ENCODE measurements at regions not wholly inside any gene's neighbourhood (a gene's known extent, or its start where the extent isn't known, plus 50 kb on each side); places are given as distances from the start of the nearest gene placed in this dataset.

GRCh38 chr2:41068740-41069139 lies 616.9 kb upstream of the SLC8A1 start:
- DNase-seq (ENCODE audit: insufficient read length, low spot score), result no peak
- FAIRE-seq, result no peak
- no peak for TF ChIP-seq CTCF (IDR thresholded peaks at IDR 0.05; ENCODE audit: insufficient read depth, missing control alignments)

GRCh38 chr2:41078341-41078740 lies 626.5 kb upstream of the SLC8A1 start:
- FAIRE-seq, result no peak
- TF ChIP-seq CTCF (IDR thresholded peaks at IDR 0.05; ENCODE audit: insufficient read depth, missing control alignments), result no peak
- no peak for DNase-seq (ENCODE audit: insufficient read length, low spot score)

- FAIRE-seq (peak; percentile 78), DNase-seq (ENCODE audit: insufficient read length, low spot score) (no peak)
- TF ChIP-seq CTCF (IDR thresholded peaks at IDR 0.05; ENCODE audit: insufficient read depth, missing control alignments), result no peak
Observed at GRCh38 chr2:41079011-41079410, 627.1 kb upstream of the SLC8A1 start.

- FAIRE-seq (no peak), DNase-seq (ENCODE audit: insufficient read length, low spot score) (no peak)
- TF ChIP-seq CTCF (IDR thresholded peaks at IDR 0.05; ENCODE audit: insufficient read depth, missing control alignments), result no peak
Observed at GRCh38 chr2:41084321-41084720, 632.4 kb upstream of the SLC8A1 start.

GRCh38 chr2:41087946-41088345 lies 636.1 kb upstream of the SLC8A1 start:
- no peak for DNase-seq (ENCODE audit: insufficient read length, low spot score)
- FAIRE-seq, result no peak
- TF ChIP-seq CTCF (IDR thresholded peaks at IDR 0.05; ENCODE audit: insufficient read depth, missing control alignments), result no peak

GRCh38 chr2:41101281-41101680 lies 649.4 kb upstream of the SLC8A1 start:
- no peak for FAIRE-seq
- TF ChIP-seq CTCF (IDR thresholded peaks at IDR 0.05; ENCODE audit: insufficient read depth, missing control alignments), result no peak

GRCh38 chr2:41109744-41110143 lies 657.9 kb upstream of the SLC8A1 start:
- FAIRE-seq (no peak), DNase-seq (ENCODE audit: insufficient read length, low spot score) (no peak)
- no peak for TF ChIP-seq CTCF (IDR thresholded peaks at IDR 0.05; ENCODE audit: insufficient read depth, missing control alignments)

More at GRCh38 chr2:41101281-41101680, 649.4 kb upstream of the SLC8A1 start:
- no peak for DNase-seq (ENCODE audit: insufficient read length, low spot score)

Measured in D721Med (cell line).